Endodermal cell (in vitro differentiated cells): ENCODE measurements at regions not wholly inside any gene's neighbourhood (a gene's known extent, or its start where the extent isn't known, plus 50 kb on each side); places are given as distances from the start of the nearest gene placed in this dataset.
A peak's percentile ranks its signal among the peaks of the same experiment; 100 is the strongest.

Experiments used
- DNase-seq: peaks from one replicate; pipeline ENCODE4 v3.0.0-alpha.2; 2017
- H3K27ac ChIP-seq: 2 replicates; pipeline ENCODE4 v1.5.1; 2013; ENCODE audit warnings: mild to moderate bottlenecking, low read depth, low read length, moderate library complexity
- H3K27me3 ChIP-seq: 2 replicates; pipeline ENCODE4 v1.6.1; 2013; ENCODE audit warnings: mild to moderate bottlenecking, low read length, moderate library complexity; ENCODE audit not compliant: insufficient read depth, control insufficient read depth, poor library complexity, severe bottlenecking
- H3K36me3 ChIP-seq: 2 replicates; pipeline ENCODE4 v1.7.0; 2013; ENCODE audit warnings: mild to moderate bottlenecking, low read length, moderate library complexity; ENCODE audit not compliant: control insufficient read depth, insufficient read depth
- H3K4me1 ChIP-seq: one replicate; pipeline ENCODE4 v1.7.0; 2013; ENCODE audit warnings: low read length; ENCODE audit not compliant: control insufficient read depth, insufficient read depth
- H3K4me3 ChIP-seq: 2 replicates; pipeline ENCODE4 v1.5.1; 2013; ENCODE audit warnings: mild to moderate bottlenecking, low read length, moderate library complexity
- H3K9ac ChIP-seq: 2 replicates; pipeline ENCODE4 v1.6.1; 2013; ENCODE audit warnings: mild to moderate bottlenecking, low read length, moderate library complexity; ENCODE audit not compliant: poor library complexity, severe bottlenecking; ENCODE audit errors: extremely low read depth
- H3K9me3 ChIP-seq: 2 replicates; pipeline ENCODE4 v1.6.1; 2013; ENCODE audit warnings: mild to moderate bottlenecking, low read length, moderate library complexity; ENCODE audit not compliant: control insufficient read depth
- H3K27ac Mint-ChIP-seq: 2 replicates; pipeline ENCODE4 v1.8.0; 2020; ENCODE audit warnings: mixed read lengths
- H3K27me3 Mint-ChIP-seq: 2 replicates; pipeline ENCODE4 v1.8.0; 2021; ENCODE audit warnings: mild to moderate bottlenecking, mixed read lengths; ENCODE audit not compliant: insufficient read depth
- H3K36me3 Mint-ChIP-seq: 2 replicates; pipeline ENCODE4 v1.8.0; 2020; ENCODE audit warnings: low read depth, mixed read lengths
- H3K4me1 Mint-ChIP-seq: 2 replicates; pipeline ENCODE4 v1.8.0; 2020; ENCODE audit warnings: mixed read lengths
- H3K4me3 Mint-ChIP-seq: 2 replicates; pipeline ENCODE4 v1.8.0; 2020; ENCODE audit warnings: mild to moderate bottlenecking, moderate library complexity, mixed read lengths
- H3K9me3 Mint-ChIP-seq: 2 replicates; pipeline ENCODE4 v1.8.0; 2020; ENCODE audit warnings: mild to moderate bottlenecking, mixed read lengths
- CTCF ChIP-seq: fragments of 200-600 bp; sonication (generic); conservative IDR thresholded peaks from 2 replicates; pipeline ENCODE4 v1.5.0; 2021; ENCODE audit warnings: antibody characterized with exemption, mild to moderate bottlenecking
- WGBS, 2 experiments: methylation state at CpG; one replicate each; pipeline versions ENCODE4 v1.1.5 to v1.1.7; 2013; ENCODE audit warnings: missing lambda C conversion rate in 2 of 2, mixed read lengths in 1 of 2; ENCODE audit not compliant: insufficient coverage in 1 of 2, insufficient read length in 1 of 2; 5-methylcytosine and 5-hydroxymethylcytosine counted together

DNA sequence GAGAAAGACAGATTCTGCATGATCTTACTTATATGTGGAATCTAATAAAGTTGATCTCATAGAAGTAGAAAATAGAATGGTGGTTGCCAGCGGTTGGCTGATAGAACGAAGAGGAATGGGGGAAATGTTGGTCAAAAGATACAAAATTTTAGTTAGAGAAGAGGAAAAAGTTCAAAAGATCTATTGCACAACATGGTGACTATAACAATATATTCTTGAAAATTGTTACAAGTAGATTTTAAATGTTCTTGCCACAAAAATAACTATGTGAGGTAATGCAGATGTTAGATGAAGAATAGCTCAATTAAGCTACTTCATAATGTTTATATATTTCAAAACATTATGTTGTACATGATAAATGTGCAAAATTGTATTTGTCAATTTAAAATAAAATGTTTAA lies 112.3 kb upstream of the SMIM30 start:
- Mint-ChIP-seq H3K36me3 (no peaks in the 10 kb centered on the region), H3K9me3 (peaks cover 17% of the 10 kb centered on the region), H3K27me3 (no peaks in the 10 kb centered on the region), H3K27ac (no peak overlapping the region), H3K4me3 (no peak overlapping the region), H3K4me1 (peaks cover 9% of the 10 kb centered on the region)
- Histone ChIP-seq H3K36me3 (no peaks in the 10 kb centered on the region), H3K9ac (no peak overlapping the region), H3K4me3 (no peak overlapping the region), H3K27ac (no peak overlapping the region), H3K4me1 (no peaks in the 10 kb centered on the region), H3K27me3 (no peaks in the 10 kb centered on the region), H3K9me3 (no peaks in the 10 kb centered on the region)
- TF ChIP-seq CTCF: no peak
- no peak for DNase-seq
- 94% methylated on average over 2 of the region's 2 CpGs; no CpG with 5 or more reads in 1 of the 2 experiments for WGBS, 2 experiments

DNA sequence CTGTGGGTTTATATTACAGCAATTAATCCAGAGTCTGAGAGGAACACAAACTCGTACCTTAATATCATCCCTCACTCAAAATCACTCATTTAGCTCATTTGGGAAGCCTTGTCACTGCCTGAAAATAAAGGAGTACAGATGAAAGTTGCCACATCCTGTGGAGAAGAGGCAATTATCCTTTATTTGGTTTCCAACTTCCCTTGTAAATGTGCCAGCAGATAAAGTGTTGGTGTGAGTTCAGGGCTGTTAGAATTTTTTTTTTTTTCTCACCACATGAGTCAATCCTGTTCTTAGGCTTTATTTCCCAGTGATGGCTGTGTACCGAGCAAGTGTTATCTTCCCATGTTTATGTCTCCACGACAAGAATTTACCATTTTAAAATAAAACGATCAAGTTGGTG lies 99.0 kb upstream of the SMIM30 start:
- Histone ChIP-seq H3K27me3 (peaks cover 10% of the 10 kb centered on the region), H3K36me3 (no peaks in the 10 kb centered on the region), H3K9ac (no peak overlapping the region), H3K4me1 (peaks cover 4% of the 10 kb centered on the region), H3K27ac (no peak overlapping the region), H3K9me3 (no peaks in the 10 kb centered on the region), H3K4me3 (peak overlapping the region; percentile 5)
- WGBS, 2 experiments: 69 to 88% methylated on average over 2 to 4 of the region's 4 CpGs
- H3K4me1 Mint-ChIP-seq: peaks cover 35% of the 10 kb centered on the region
- peaks cover 9% of the 10 kb centered on the region for H3K27me3 Mint-ChIP-seq
- H3K9me3 Mint-ChIP-seq: no peaks in the 10 kb centered on the region
- DNase-seq: no peak
- no peaks in the 10 kb centered on the region for H3K36me3 Mint-ChIP-seq
- H3K27ac Mint-ChIP-seq: peak overlapping the region; percentile 56
- TF ChIP-seq CTCF: no peak
- no peak overlapping the region for H3K4me3 Mint-ChIP-seq

DNA sequence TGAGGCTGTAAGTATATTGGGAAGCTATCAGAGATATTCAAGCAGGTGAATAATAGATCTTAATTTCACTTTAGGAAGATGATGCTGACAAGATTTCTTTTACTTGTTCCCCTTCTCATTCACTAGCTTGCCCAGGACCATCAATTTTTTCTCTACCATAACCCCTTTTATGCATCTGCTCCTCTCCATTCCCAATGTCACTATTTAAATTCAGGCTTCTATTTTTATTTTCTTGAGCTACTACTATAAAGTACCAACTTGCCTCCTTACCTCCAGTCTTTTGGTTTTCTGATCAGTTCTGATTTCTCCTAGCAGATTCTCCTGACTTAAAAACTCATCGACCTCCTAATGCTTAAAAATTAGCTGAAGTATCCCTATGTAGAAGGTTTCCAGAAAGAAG lies 97.7 kb upstream of the SMIM30 start:
- Mint-ChIP-seq H3K27ac (no peak overlapping the region), H3K27me3 (peaks cover 5% of the 10 kb centered on the region), H3K36me3 (no peaks in the 10 kb centered on the region), H3K4me3 (no peak overlapping the region), H3K9me3 (no peaks in the 10 kb centered on the region), H3K4me1 (peaks cover 35% of the 10 kb centered on the region)
- Histone ChIP-seq H3K27ac (no peak overlapping the region), H3K27me3 (peaks cover 2% of the 10 kb centered on the region), H3K9ac (no peak overlapping the region), H3K4me1 (peaks cover 4% of the 10 kb centered on the region), H3K36me3 (no peaks in the 10 kb centered on the region), H3K9me3 (no peaks in the 10 kb centered on the region), H3K4me3 (no peak overlapping the region)
- WGBS, 2 experiments: 92% methylated on average over 1 of the region's 1 CpG; no CpG with 5 or more reads in 1 of the 2 experiments
- DNase-seq: no peak
- TF ChIP-seq CTCF: no peak
